CD4-positive, alpha-beta T cell treated with Interferon gamma for 1 hour (primary cell): ENCODE measurements at regions not wholly inside any gene's neighbourhood (a gene's known extent, or its start where the extent isn't known, plus 50 kb on each side); places are given as distances from the start of the nearest gene placed in this dataset.

Experiments used
- DNase-seq: peaks from one replicate; pipeline ENCODE4 v3.0.0-alpha.2; 2020

GRCh38 chr13:74040200-74040599 is 94.0 kb downstream of the KLF12 start:
- peak; percentile 11 for DNase-seq

GRCh38 chr13:74039667-74040066 is 94.5 kb downstream of the KLF12 start:
- DNase-seq, result no peak

GRCh38 chr13:74039154-74039553 is 95.0 kb downstream of the KLF12 start:
- no peak for DNase-seq

GRCh38 chr13:74037762-74038161 is 96.4 kb downstream of the KLF12 start:
- DNase-seq, result no peak

- no peak for DNase-seq
Measured at GRCh38 chr13:74036373-74036772, 97.8 kb downstream of the KLF12 start.

- DNase-seq, result no peak
Measured at GRCh38 chr13:74035896-74036295, 98.3 kb downstream of the KLF12 start.

GRCh38 chr13:74032325-74032724 is 101.9 kb downstream of the KLF12 start:
- DNase-seq, result no peak

GRCh38 chr13:74027161-74027779 is 106.9 kb downstream of the KLF12 start:
- DNase-seq, result no peak

GRCh38 chr13:74026753-74027152 is 107.5 kb downstream of the KLF12 start:
- DNase-seq, result peak; percentile 64

GRCh38 chr13:74025369-74025768 is 108.8 kb downstream of the KLF12 start:
- DNase-seq, result no peak

GRCh38 chr13:74024856-74025255 is 109.3 kb downstream of the KLF12 start:
- no peak for DNase-seq

- DNase-seq, result no peak
Measured at GRCh38 chr13:74024314-74024713, 109.9 kb downstream of the KLF12 start.

GRCh38 chr13:74023484-74023883 is 110.7 kb downstream of the KLF12 start:
- DNase-seq, result no peak

- DNase-seq, result no peak
Measured at GRCh38 chr13:74021505-74021904, 112.7 kb downstream of the KLF12 start.

GRCh38 chr13:74018062-74018431 is 116.2 kb downstream of the KLF12 start:
- no peak for DNase-seq

- no peak for DNase-seq
Measured at GRCh38 chr13:74017301-74018061, 116.7 kb downstream of the KLF12 start.

- DNase-seq, result no peak
Measured at GRCh38 chr13:74015137-74015536, 119.1 kb downstream of the KLF12 start.

- DNase-seq, result no peak
Measured at GRCh38 chr13:74009100-74009668, 125.0 kb downstream of the KLF12 start.

GRCh38 chr13:74006666-74007065 is 127.5 kb downstream of the KLF12 start:
- DNase-seq, result no peak

GRCh38 chr13:74005320-74006157 is 128.7 kb downstream of the KLF12 start:
- no peak for DNase-seq

GRCh38 chr13:74004109-74004508 is 130.1 kb downstream of the KLF12 start:
- DNase-seq, result no peak

GRCh38 chr13:74003374-74003773 is 130.8 kb downstream of the KLF12 start:
- no peak for DNase-seq

GRCh38 chr13:74000876-74001275 is 133.3 kb downstream of the KLF12 start:
- DNase-seq, result no peak
